HepG2 (cell line): ENCODE measurements at regions not wholly inside any gene's neighbourhood (a gene's known extent, or its start where the extent isn't known, plus 50 kb on each side); places are given as distances from the start of the nearest gene placed in this dataset.
A peak's percentile ranks its signal among the peaks of the same experiment; 100 is the strongest.

Experiments used
- ATAC-seq: fragments of 200-7000 bp; cut with Tn5 transposase; 3 replicates; pipeline ENCODE4 v1.9.1; 2020; ENCODE audit warnings: mild to moderate bottlenecking, moderate library complexity
- BruUV-seq: library from RNA; stranded (reverse); fragments of 400-500 nt; replicated peaks from 2 replicates; lab custom pipeline; 2021; lab: Mats Ljungman, UMichigan
- CTCF ChIA-PET: fragments of 300-600 bp; formaldehyde crosslinking; extraction: SDS; loops from one replicate; lab custom pipeline; 2021; ENCODE audit warnings: low total read pairs, inconsistent platforms, low intra/inter-chr PET ratio; lab: Yijun Ruan, JAX
- POLR2A ChIA-PET: fragments of 350-600 bp; sonication (Branson Sonifier 250); formaldehyde crosslinking; loops from one replicate; lab custom pipeline; 2020; ENCODE audit warnings: antibody characterized with exemption, inconsistent platforms; lab: Yijun Ruan, JAX
- DNase-seq: peaks from one replicate; pipeline ENCODE4 v3.0.0-alpha.2; 2015; ENCODE audit warnings: low spot score
- FAIRE-seq: peaks from 3 replicates; lab custom pipeline; 2011; peaks lifted over from hg19 to GRCh38; lab: Jason Lieb, UNC
- H2AFZ ChIP-seq: one replicate; pipeline ENCODE4 v1.6.1; 2011; ENCODE audit warnings: low read length, inconsistent platforms
- H3K27ac ChIP-seq: fragments of 300-600 bp; 3 replicates; pipeline ENCODE4 v1.8.0; 2011; ENCODE audit warnings: mixed run types, mild to moderate bottlenecking, mixed read lengths, low read length, inconsistent platforms; ENCODE audit not compliant: insufficient read depth; ENCODE audit errors: extremely low read length
- H3K27me3 ChIP-seq, 2 experiments: fragments of 200-600 bp in 1 of 2; 2 replicates in 1 of 2; 3 replicates in 1 of 2; pipeline versions ENCODE4 v1.6.0 to v1.8.0; 2011; ENCODE audit warnings: low read length in 2 of 2, mild to moderate bottlenecking in 2 of 2, moderate library complexity in 2 of 2, inconsistent platforms in 1 of 2; ENCODE audit not compliant: insufficient read depth in 2 of 2, control insufficient read depth in 1 of 2
- H3K36me3 ChIP-seq, 2 experiments: fragments of 200-600 bp in 1 of 2; replicated peaks in 1 of 2; 2 replicates in 1 of 2; 3 replicates in 1 of 2; pipeline versions ENCODE4 v1.5.1 to v1.8.0; 2011; ENCODE audit warnings: low read length in 2 of 2, inconsistent platforms in 1 of 2; ENCODE audit not compliant: insufficient read depth in 2 of 2, control insufficient read depth in 1 of 2
- H3K4me1 ChIP-seq: 2 replicates; pipeline ENCODE4 v1.5.1; 2012; ENCODE audit warnings: low read length, inconsistent platforms; ENCODE audit not compliant: insufficient read depth
- H3K4me2 ChIP-seq: 2 replicates; pipeline ENCODE4 v1.6.0; 2011; ENCODE audit warnings: low read depth, low read length, inconsistent platforms
- H3K4me3 ChIP-seq, 3 experiments: fragments of 200-600 bp in 1 of 3; sonication (generic), shearing (Covaris generic) in 1 of 3; replicated peaks in 1 of 3; 2 replicates each; pipeline ENCODE4 v1.5.1; 2011 to 2016; ENCODE audit warnings: low read length in 3 of 3, inconsistent platforms in 2 of 3, low read depth in 2 of 3, mild to moderate bottlenecking in 2 of 3, control low read depth in 1 of 3, mixed read lengths in 1 of 3; ENCODE audit not compliant: insufficient read depth in 1 of 3
- H3K79me2 ChIP-seq: one replicate; pipeline ENCODE4 v1.6.1; 2011; ENCODE audit warnings: low read length, inconsistent platforms; ENCODE audit not compliant: insufficient read depth
- H3K9ac ChIP-seq: 2 replicates; pipeline ENCODE4 v1.6.0; 2011; ENCODE audit warnings: mild to moderate bottlenecking, low read depth, low read length, inconsistent platforms; ENCODE audit not compliant: insufficient read depth
- H3K9me3 ChIP-seq: 2 replicates; pipeline ENCODE4 v1.5.1; 2012; ENCODE audit warnings: mild to moderate bottlenecking, low read length
- H4K20me1 ChIP-seq: 2 replicates; pipeline ENCODE4 v1.6.0; 2011; ENCODE audit warnings: inconsistent platforms, mild to moderate bottlenecking, low read length, moderate library complexity; ENCODE audit not compliant: insufficient read depth
- BHLHE40 ChIP-seq: IDR thresholded peaks from 2 replicates; pipeline ENCODE4 v1.6.1; 2011; ENCODE audit warnings: low read length, improper control_type of control experiment
- CEBPB ChIP-seq: IDR thresholded peaks from 2 replicates; pipeline ENCODE4 v1.6.1; 2011; ENCODE audit warnings: low read depth, low read length, improper control_type of control experiment, borderline replicate concordance
- NR2C2 ChIP-seq: sonication (generic); formaldehyde crosslinking; IDR thresholded peaks from 2 replicates; pipeline ENCODE4 v1.4.0; 2020; ENCODE audit warnings: missing genetic modification reagents, mild to moderate bottlenecking, moderate library complexity, borderline replicate concordance
- RAD21 ChIP-seq: fragments of 450-650 bp; formaldehyde crosslinking; IDR thresholded peaks from 2 replicates; pipeline ENCODE4 v1.5.0; 2020; ENCODE audit warnings: mild to moderate bottlenecking
- SMC3 ChIP-seq: IDR thresholded peaks from 2 replicates; pipeline ENCODE4 v1.6.1; 2011; ENCODE audit warnings: low read length, improper control_type of control experiment
- STAG1 ChIP-seq: sonication (generic); formaldehyde crosslinking; IDR thresholded peaks from 2 replicates; pipeline ENCODE4 v1.4.0; 2020; ENCODE audit warnings: missing genetic modification reagents
- TGIF2 ChIP-seq: IDR thresholded peaks from 2 replicates; pipeline ENCODE4 v1.6.1; 2016; ENCODE audit warnings: control low read depth, missing compliant biosample characterization
- ZBTB7A ChIP-seq: sonication (generic); formaldehyde crosslinking; IDR thresholded peaks from 2 replicates; pipeline ENCODE4 v1.8.0; 2022; ENCODE audit warnings: mild to moderate bottlenecking, missing genetic modification reagents
- WGBS: methylation state at CpG from one replicate; pipeline ENCODE4 v1.1.6; 2017; ENCODE audit warnings: low lambda C conversion rate; 5-methylcytosine and 5-hydroxymethylcytosine counted together
- in situ Hi-C: cut with HindIII; loops from 2 replicates; pipeline ENCODE4 v1.10.0; 2017; ENCODE audit warnings: low pct_unique_long_range_greater_than_20kb; ENCODE audit not compliant: extremely low pct_ligation_motif_present
- intact Hi-C: fragments of 100-400 bp; cut with micrococcal nuclease; formaldehyde crosslinking; loops from one replicate; pipeline ENCODE4 v1.10.0; 2022; ENCODE audit not compliant: unreplicated experiment
- TF ChIP-seq, protein P1 (sequence below): sonication (generic); formaldehyde crosslinking; IDR thresholded peaks from 2 replicates; pipeline ENCODE4 v1.5.0; 2020; ENCODE audit warnings: mild to moderate bottlenecking, missing genetic modification reagents, moderate library complexity

DNA sequence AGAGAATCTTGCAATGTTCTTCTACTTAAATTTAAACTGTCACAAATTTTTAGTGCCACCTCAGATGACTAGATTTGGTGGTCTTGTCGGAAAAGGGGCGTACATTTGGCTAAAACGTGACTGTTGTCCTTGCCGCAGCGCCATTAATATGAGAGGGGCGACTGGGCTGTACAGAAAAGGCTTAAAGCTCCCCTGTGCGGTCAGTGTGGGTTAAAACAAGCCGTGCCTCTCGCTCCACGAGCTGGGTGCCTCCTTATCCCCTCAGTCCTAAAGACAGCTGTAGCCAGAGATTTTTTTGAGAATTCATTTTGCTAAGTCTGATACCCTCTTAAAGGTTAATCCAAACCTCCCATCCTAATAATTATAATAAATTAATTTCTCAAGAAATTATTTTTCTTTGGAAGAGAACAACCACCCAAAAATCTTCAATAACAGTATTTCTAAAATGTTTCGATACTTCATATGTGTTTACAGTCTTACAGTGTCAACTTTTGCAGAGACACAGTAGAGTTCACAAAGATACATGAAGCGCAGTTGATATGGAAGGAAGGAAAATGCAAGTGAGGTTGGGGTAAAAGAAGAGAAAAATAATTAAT, 68.6 kb downstream of the C7orf25 start:
- no TSS peak for BruUV-seq
- Histone ChIP-seq H2AFZ (no peak overlapping the region), H4K20me1 (no peaks in the 10 kb centered on the region), H3K36me3 (no peaks in the 10 kb centered on the region), H3K4me1 (no peaks in the 10 kb centered on the region), H3K27ac (no peak overlapping the region), H3K27me3 (no peaks in the 10 kb centered on the region), H3K4me3 (no peak overlapping the region), H3K79me2 (no peaks in the 10 kb centered on the region), H3K9ac (no peak overlapping the region), H3K4me2 (peak overlapping the region; percentile 64), H3K9me3 (no peaks in the 10 kb centered on the region)
- WGBS = 5% methylated on average over 10 of the region's 12 CpGs
- FAIRE-seq (peak; percentile 59), DNase-seq (peak; percentile 31), ATAC-seq (peak; percentile 98)
- in situ Hi-C loops (loop anchor here (5.0 kb wide), 1 partner anchor 901 kb away; no protein-coding TSS in a partner anchor), intact Hi-C loops (loop anchor here (1.0 kb wide), 2 partner anchors 829 to 903 kb away; no protein-coding TSS in a partner anchor)
- POLR2A ChIA-PET = no interaction called here
- CTCF ChIA-PET = interaction anchor here (0.9 to 1.9 kb wide), 2 partner anchors 863 to 901 kb away, joined by 5 to 25 read pairs; no protein-coding TSS in a partner anchor
- TF ChIP-seq, protein P1, sequence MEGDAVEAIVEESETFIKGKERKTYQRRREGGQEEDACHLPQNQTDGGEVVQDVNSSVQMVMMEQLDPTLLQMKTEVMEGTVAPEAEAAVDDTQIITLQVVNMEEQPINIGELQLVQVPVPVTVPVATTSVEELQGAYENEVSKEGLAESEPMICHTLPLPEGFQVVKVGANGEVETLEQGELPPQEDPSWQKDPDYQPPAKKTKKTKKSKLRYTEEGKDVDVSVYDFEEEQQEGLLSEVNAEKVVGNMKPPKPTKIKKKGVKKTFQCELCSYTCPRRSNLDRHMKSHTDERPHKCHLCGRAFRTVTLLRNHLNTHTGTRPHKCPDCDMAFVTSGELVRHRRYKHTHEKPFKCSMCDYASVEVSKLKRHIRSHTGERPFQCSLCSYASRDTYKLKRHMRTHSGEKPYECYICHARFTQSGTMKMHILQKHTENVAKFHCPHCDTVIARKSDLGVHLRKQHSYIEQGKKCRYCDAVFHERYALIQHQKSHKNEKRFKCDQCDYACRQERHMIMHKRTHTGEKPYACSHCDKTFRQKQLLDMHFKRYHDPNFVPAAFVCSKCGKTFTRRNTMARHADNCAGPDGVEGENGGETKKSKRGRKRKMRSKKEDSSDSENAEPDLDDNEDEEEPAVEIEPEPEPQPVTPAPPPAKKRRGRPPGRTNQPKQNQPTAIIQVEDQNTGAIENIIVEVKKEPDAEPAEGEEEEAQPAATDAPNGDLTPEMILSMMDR (CRISPR knock-in tag) = peak; percentile 73
- TF ChIP-seq STAG1 (CRISPR knock-in tag) (peak; percentile 81), NR2C2 (CRISPR knock-in tag) (no peak), SMC3 (peak; percentile 37), BHLHE40 (peak; percentile 50; the same call in 1 of the 2 replicates), RAD21 (CRISPR knock-in tag) (peak; percentile 35; the same call in 1 of the 2 replicates), TGIF2 (no peak)

DNA sequence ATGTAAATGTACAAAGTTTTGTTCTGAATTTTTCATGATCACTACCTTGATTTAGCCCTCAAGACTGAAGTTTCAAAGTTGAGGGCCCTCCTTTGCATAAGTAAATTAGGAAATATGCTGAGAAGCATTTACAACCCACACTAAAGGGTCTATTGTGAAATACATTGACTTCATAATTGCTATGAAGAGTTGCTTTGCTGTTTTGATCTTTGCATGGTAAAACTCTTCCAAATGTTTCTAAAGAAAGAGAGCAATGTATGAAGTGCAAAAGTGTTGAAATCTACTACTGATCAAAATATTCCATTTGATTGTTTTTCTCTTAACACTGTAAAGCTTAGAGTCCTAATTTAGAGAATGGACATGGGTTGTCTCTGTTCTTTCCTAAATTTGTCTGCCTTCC, 77.2 kb downstream of the C7orf25 start:
- no peaks in the 10 kb centered on the region for H3K9me3 ChIP-seq
- DNase-seq = no peak
- CTCF ChIA-PET = no interaction called here
- TF ChIP-seq CEBPB = 0 out of 2 replicates have a peak, but pooled peaks have one; percentile 23
- no peak for TF ChIP-seq ZBTB7A (CRISPR knock-in tag)
- TF ChIP-seq, all 625 proteins: peak for 1
- Histone ChIP-seq H3K4me3 (no peak overlapping the region), H3K79me2 (no peaks in the 10 kb centered on the region), H4K20me1 (no peaks in the 10 kb centered on the region), H3K27me3 (no peaks in the 10 kb centered on the region; a peak in 1 of 5 replicates), H3K4me1 (no peaks in the 10 kb centered on the region), H3K9ac (no peak overlapping the region), H3K36me3 (no peaks in the 10 kb centered on the region), H2AFZ (no peak overlapping the region), H3K4me2 (no peak overlapping the region), H3K27ac (no peak overlapping the region)
- intact Hi-C loops (no loop called here), in situ Hi-C loops (no loop called here)
- FAIRE-seq (no peak), ATAC-seq (no peak)
- POLR2A ChIA-PET = no interaction called here
- BruUV-seq = no TSS peak
